H1 (cell line): ENCODE measurements at regions not wholly inside any gene's neighbourhood (a gene's known extent, or its start where the extent isn't known, plus 50 kb on each side); places are given as distances from the start of the nearest gene placed in this dataset.

Source experiments
- CTCF ChIA-PET: fragments of 300-600 bp; sonication (Branson Sonifier 250); formaldehyde crosslinking; loops from one replicate; lab custom pipeline; 2021; ENCODE audit not compliant: partially characterized antibody; lab: Charles Lee
- POLR2A ChIA-PET: fragments of 300-600 bp; sonication (Branson Sonifier 250); formaldehyde crosslinking; loops from one replicate; lab custom pipeline; 2021; ENCODE audit warnings: inconsistent platforms; ENCODE audit not compliant: partially characterized antibody; lab: Charles Lee
- DNase-seq, 2 experiments: peaks; one replicate each; pipeline versions ENCODE4 v3.0.0 to v3.0.0-alpha.2; 2010 to 2022; ENCODE audit warnings: low spot score in 2 of 2, low read depth in 1 of 2, mixed read lengths in 1 of 2
- FAIRE-seq: peaks from 2 replicates; lab custom pipeline; 2011; peaks lifted over from hg19 to GRCh38; lab: Jason Lieb, UNC
- H2AFZ ChIP-seq: 2 replicates; pipeline ENCODE4 v1.8.1; 2012; ENCODE audit warnings: low read length, inconsistent platforms
- H2AK5ac ChIP-seq: 2 replicates; pipeline ENCODE4 v1.6.1; 2013; ENCODE audit warnings: low read depth, low read length
- H2BK120ac ChIP-seq: replicated peaks from 2 replicates; pipeline ENCODE3; 2013; ENCODE audit warnings: low read depth, low read length, inconsistent platforms
- H2BK12ac ChIP-seq: 2 replicates; pipeline ENCODE4 v1.6.1; 2013; ENCODE audit warnings: low read depth, low read length
- H2BK15ac ChIP-seq: 2 replicates; pipeline ENCODE4 v1.6.1; 2013; ENCODE audit warnings: low read length
- H2BK20ac ChIP-seq: 2 replicates; pipeline ENCODE4 v1.6.1; 2013; ENCODE audit warnings: low read length
- H2BK5ac ChIP-seq: 2 replicates; pipeline ENCODE4 v1.6.1; 2013; ENCODE audit warnings: low read depth, low read length
- H3K14ac ChIP-seq: 2 replicates; pipeline ENCODE4 v1.6.1; 2013; ENCODE audit warnings: inconsistent platforms; ENCODE audit not compliant: insufficient read length
- H3K18ac ChIP-seq: 2 replicates; pipeline ENCODE4 v1.6.1; 2013; ENCODE audit warnings: low read length; ENCODE audit errors: extremely low read depth
- H3K23ac ChIP-seq: 2 replicates; pipeline ENCODE4 v1.6.1; 2013; ENCODE audit warnings: inconsistent platforms; ENCODE audit not compliant: insufficient read length
- H3K23me2 ChIP-seq: 2 replicates; pipeline ENCODE4 v1.6.1; 2013; ENCODE audit warnings: low read depth, low read length
- H3K27ac ChIP-seq: 2 replicates; pipeline ENCODE4 v1.6.1; 2011; ENCODE audit warnings: low read depth, low read length, inconsistent platforms
- H3K27me3 ChIP-seq, 4 experiments: replicated peaks in 1 of 4; 1 replicate in 1 of 4; 2 replicates in 3 of 4; pipeline versions ENCODE4 v1.6.1 to v1.8.1; 2011 to 2013; ENCODE audit warnings: low read length in 3 of 4, mild to moderate bottlenecking in 3 of 4, inconsistent platforms in 2 of 4, mixed read lengths in 2 of 4, moderate library complexity in 1 of 4; ENCODE audit not compliant: control insufficient read depth in 3 of 4, insufficient read depth in 3 of 4; ENCODE audit errors: extremely low read depth in 1 of 4
- H3K36me3 ChIP-seq, 4 experiments: 2 replicates each; pipeline versions ENCODE4 v1.6.1 to v1.8.1; 2011 to 2013; ENCODE audit warnings: mild to moderate bottlenecking in 4 of 4, low read length in 3 of 4, moderate library complexity in 2 of 4, control low read depth in 1 of 4, inconsistent platforms in 1 of 4; ENCODE audit not compliant: insufficient read depth in 4 of 4, control insufficient read depth in 2 of 4
- H3K4ac ChIP-seq: replicated peaks from 2 replicates; pipeline ENCODE3; 2013; ENCODE audit warnings: low read length, low read depth, mixed read lengths, inconsistent platforms; ENCODE audit not compliant: insufficient read length
- H3K4me1 ChIP-seq, 4 experiments: replicated peaks in 1 of 4; 1 replicate in 1 of 4; 2 replicates in 3 of 4; pipeline versions ENCODE4 v1.6.1 to v1.8.1; 2011 to 2013; ENCODE audit warnings: low read length in 3 of 4, inconsistent platforms in 2 of 4, mixed read lengths in 1 of 4; ENCODE audit not compliant: insufficient read depth in 4 of 4, control insufficient read depth in 3 of 4
- H3K4me2 ChIP-seq, 2 experiments: 2 replicates each; pipeline versions ENCODE4 v1.6.1 to v1.8.1; 2011 to 2013; ENCODE audit warnings: low read depth in 2 of 2, low read length in 2 of 2, control low read depth in 1 of 2, inconsistent platforms in 1 of 2, mild to moderate bottlenecking in 1 of 2; ENCODE audit not compliant: insufficient read depth in 1 of 2
- H3K4me3 ChIP-seq, 4 experiments: fragments of 200-600, 300-600 bp in 1 of 4; sonication (generic), shearing (Covaris generic), sonication (Bioruptor Twin) in 1 of 4; 2 replicates each; pipeline versions ENCODE4 v1.5.1 to v1.8.1; 2011 to 2016; ENCODE audit warnings: low read length in 4 of 4, low read depth in 3 of 4, control low read depth in 2 of 4, inconsistent platforms in 2 of 4, mild to moderate bottlenecking in 2 of 4, mixed read lengths in 1 of 4, moderate library complexity in 1 of 4; ENCODE audit not compliant: insufficient read depth in 2 of 4; ENCODE audit errors: extremely low read depth in 1 of 4
- H3K56ac ChIP-seq: replicated peaks from 2 replicates; pipeline ENCODE3; 2013; ENCODE audit warnings: low read depth, mild to moderate bottlenecking, mixed read lengths, low read length, inconsistent platforms; ENCODE audit not compliant: insufficient read length
- H3K79me1 ChIP-seq: 2 replicates; pipeline ENCODE4 v1.6.1; 2013; ENCODE audit warnings: low read depth, low read length, control low read depth
- H3K79me2 ChIP-seq, 2 experiments: 2 replicates each; pipeline versions ENCODE4 v1.6.1 to v1.8.1; 2012 to 2013; ENCODE audit warnings: low read length in 2 of 2, mild to moderate bottlenecking in 2 of 2, inconsistent platforms in 1 of 2; ENCODE audit not compliant: insufficient read depth in 2 of 2, control insufficient read depth in 1 of 2
- H3K9ac ChIP-seq, 4 experiments: replicated peaks in 1 of 4; 1 replicate in 1 of 4; 2 replicates in 3 of 4; pipeline versions ENCODE4 v1.6.1 to v1.8.1; 2011 to 2013; ENCODE audit warnings: low read depth in 3 of 4, low read length in 3 of 4, control low read depth in 2 of 4, mild to moderate bottlenecking in 2 of 4, moderate library complexity in 2 of 4, inconsistent platforms in 1 of 4; ENCODE audit errors: extremely low read depth in 1 of 4
- H3K9me3 ChIP-seq, 2 experiments: 2 replicates each; pipeline versions ENCODE4 v1.6.1 to v1.8.1; 2012 to 2013; ENCODE audit warnings: mild to moderate bottlenecking in 2 of 2, moderate library complexity in 2 of 2, control low read depth in 1 of 2, inconsistent platforms in 1 of 2, low read depth in 1 of 2, low read length in 1 of 2, mixed read lengths in 1 of 2; ENCODE audit not compliant: insufficient read depth in 2 of 2
- H4K20me1 ChIP-seq, 2 experiments: replicated peaks in 1 of 2; 2 replicates each; pipeline versions ENCODE3 to v1.8.1; 2011 to 2013; ENCODE audit warnings: inconsistent platforms in 2 of 2, low read length in 2 of 2, mild to moderate bottlenecking in 1 of 2; ENCODE audit not compliant: insufficient read depth in 2 of 2, control insufficient read depth in 1 of 2
- H4K5ac ChIP-seq: 2 replicates; pipeline ENCODE4 v1.6.1; 2013; ENCODE audit warnings: low read length, low read depth, mixed read lengths, inconsistent platforms; ENCODE audit not compliant: insufficient read length
- H4K8ac ChIP-seq: 2 replicates; pipeline ENCODE4 v1.8.0; 2013; ENCODE audit warnings: mild to moderate bottlenecking, moderate library complexity, low read length, inconsistent platforms; ENCODE audit not compliant: insufficient read depth; ENCODE audit errors: extremely low read depth
- H4K91ac ChIP-seq: replicated peaks from 2 replicates; pipeline ENCODE3; 2013; ENCODE audit warnings: low read length, mixed read lengths, inconsistent platforms; ENCODE audit not compliant: insufficient read length
- BACH1 ChIP-seq: IDR thresholded peaks from 2 replicates; pipeline ENCODE4 v1.6.1; 2012; ENCODE audit warnings: low read length, improper control_type of control experiment
- GABPA ChIP-seq: IDR thresholded peaks from 2 replicates; pipeline ENCODE4 v1.6.1; 2011; ENCODE audit warnings: mild to moderate bottlenecking, low read length, moderate library complexity, borderline replicate concordance; ENCODE audit not compliant: insufficient read depth
- GTF2F1 ChIP-seq: IDR thresholded peaks from 2 replicates; pipeline ENCODE4 v1.6.1; 2012; ENCODE audit warnings: low read depth, low read length, improper control_type of control experiment, borderline replicate concordance
- MAFK ChIP-seq: IDR thresholded peaks from 2 replicates; pipeline ENCODE4 v1.6.1; 2012; ENCODE audit warnings: low read depth, mild to moderate bottlenecking, improper control_type of control experiment, low read length
- NRF1 ChIP-seq: IDR thresholded peaks from 2 replicates; pipeline ENCODE4 v1.6.1; 2011; ENCODE audit warnings: mild to moderate bottlenecking, low read depth, low read length, improper control_type of control experiment
- RBBP5 ChIP-seq: IDR thresholded peaks from 2 replicates; pipeline ENCODE4 v1.7.1; 2012; ENCODE audit warnings: low read depth, mild to moderate bottlenecking, inconsistent platforms, low read length, moderate library complexity, borderline replicate concordance
- RFX5 ChIP-seq: IDR thresholded peaks from 2 replicates; pipeline ENCODE4 v1.6.1; 2011; ENCODE audit warnings: low read depth, low read length, improper control_type of control experiment, borderline replicate concordance
- WGBS, 2 experiments: shearing (Covaris generic) in 1 of 2; methylation state at CpG; one replicate each; pipeline versions ENCODE4 v1.1.6 to v1.1.7; 2013 to 2015; ENCODE audit warnings: low lambda C conversion rate in 2 of 2, mixed read lengths in 2 of 2, inconsistent platforms in 1 of 2, low coverage in 1 of 2, missing lambda C conversion rate in 1 of 2; ENCODE audit not compliant: insufficient replicate concordance in 2 of 2, insufficient coverage in 1 of 2, insufficient read length in 1 of 2; ENCODE audit errors: extremely low coverage in 1 of 2, missing lambda C conversion rate in 1 of 2; 5-methylcytosine and 5-hydroxymethylcytosine counted together
- TF ChIP-seq, protein P1 (sequence below), 3 experiments: IDR thresholded peaks; 1 replicate in 2 of 3; 2 replicates in 1 of 3; pipeline versions ENCODE4 v1.5.1 to v1.6.1; 2011; ENCODE audit warnings: low read length in 3 of 3, mild to moderate bottlenecking in 3 of 3, inconsistent platforms in 2 of 3, low read depth in 1 of 3, moderate library complexity in 1 of 3; ENCODE audit not compliant: insufficient read depth in 1 of 3; ENCODE audit errors: control extremely low read depth in 1 of 3

DNA sequence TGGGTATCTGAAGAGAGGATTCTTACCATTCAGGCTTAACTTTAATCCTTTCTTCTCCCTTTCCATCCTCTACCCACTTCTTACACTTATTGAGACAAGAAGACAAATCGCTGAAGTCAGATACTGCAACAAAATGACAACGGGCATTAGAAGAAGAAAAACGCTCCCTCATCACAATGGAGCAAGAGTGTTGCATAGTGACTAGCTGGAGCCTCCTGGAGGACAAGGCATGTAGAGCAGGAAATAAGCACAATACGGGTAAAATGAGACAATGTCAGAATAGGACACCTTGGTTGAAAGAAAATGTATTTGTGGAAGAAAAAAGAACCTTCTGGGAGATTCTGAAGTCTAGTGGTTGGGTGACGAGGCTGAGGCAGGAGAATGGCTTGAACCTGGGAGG lies 501.0 kb downstream of the RERGL start:
- H3K4me3 ChIP-seq, result no peak overlapping the region
- 48% methylated on average over 5 of the region's 5 CpGs; no CpG with 5 or more reads in 1 of the 2 experiments for WGBS, 2 experiments
- no peaks in the 10 kb centered on the region for H3K79me1 ChIP-seq
- H2BK20ac ChIP-seq, result no peak overlapping the region
- CTCF ChIA-PET, result interaction anchor here (0.6 to 2.7 kb wide), 14 partner anchors 10 to 649 kb away, joined by 3 to 15 read pairs (median 4); no protein-coding TSS in a partner anchor
- FAIRE-seq (peak; percentile 86), DNase-seq (peak in 1 of 2 experiments; percentile 2)
- no peaks in the 10 kb centered on the region for H3K79me2 ChIP-seq
- H4K91ac ChIP-seq, result no peak overlapping the region
- H3K4me1 ChIP-seq, result no peaks in the 10 kb centered on the region
- no peak overlapping the region for H3K27ac ChIP-seq
- H2BK12ac ChIP-seq, result no peak overlapping the region
- H3K36me3 ChIP-seq, result no peaks in the 10 kb centered on the region
- no peaks in the 10 kb centered on the region for H4K20me1 ChIP-seq
- H3K9me3 ChIP-seq, result no peaks in the 10 kb centered on the region
- H2BK120ac ChIP-seq, result no peak overlapping the region
- H3K18ac ChIP-seq, result no peak overlapping the region
- H2AFZ ChIP-seq, result peak overlapping the region; percentile 90
- no peak overlapping the region for H2BK5ac ChIP-seq
- no peaks in the 10 kb centered on the region for H3K27me3 ChIP-seq
- no peak overlapping the region for H3K4ac ChIP-seq
- POLR2A ChIA-PET, result no interaction called here
- no peak overlapping the region for H2AK5ac ChIP-seq
- no peak overlapping the region for H3K9ac ChIP-seq
- no peak overlapping the region for H4K5ac ChIP-seq
- no peak overlapping the region for H3K23ac ChIP-seq
- H3K4me2 ChIP-seq, result no peak overlapping the region
- no peak overlapping the region for H2BK15ac ChIP-seq
- no peak overlapping the region for H3K56ac ChIP-seq
- no peak overlapping the region for H3K14ac ChIP-seq
- no peak overlapping the region for H4K8ac ChIP-seq
- H3K23me2 ChIP-seq, result no peaks in the 10 kb centered on the region
- TF ChIP-seq GABPA (no peak), RFX5 (no peak), MAFK (peak; percentile 97), NRF1 (no peak), GTF2F1 (no peak), RBBP5 (no peak), BACH1 (peak; percentile 76)
- TF ChIP-seq, protein P1, sequence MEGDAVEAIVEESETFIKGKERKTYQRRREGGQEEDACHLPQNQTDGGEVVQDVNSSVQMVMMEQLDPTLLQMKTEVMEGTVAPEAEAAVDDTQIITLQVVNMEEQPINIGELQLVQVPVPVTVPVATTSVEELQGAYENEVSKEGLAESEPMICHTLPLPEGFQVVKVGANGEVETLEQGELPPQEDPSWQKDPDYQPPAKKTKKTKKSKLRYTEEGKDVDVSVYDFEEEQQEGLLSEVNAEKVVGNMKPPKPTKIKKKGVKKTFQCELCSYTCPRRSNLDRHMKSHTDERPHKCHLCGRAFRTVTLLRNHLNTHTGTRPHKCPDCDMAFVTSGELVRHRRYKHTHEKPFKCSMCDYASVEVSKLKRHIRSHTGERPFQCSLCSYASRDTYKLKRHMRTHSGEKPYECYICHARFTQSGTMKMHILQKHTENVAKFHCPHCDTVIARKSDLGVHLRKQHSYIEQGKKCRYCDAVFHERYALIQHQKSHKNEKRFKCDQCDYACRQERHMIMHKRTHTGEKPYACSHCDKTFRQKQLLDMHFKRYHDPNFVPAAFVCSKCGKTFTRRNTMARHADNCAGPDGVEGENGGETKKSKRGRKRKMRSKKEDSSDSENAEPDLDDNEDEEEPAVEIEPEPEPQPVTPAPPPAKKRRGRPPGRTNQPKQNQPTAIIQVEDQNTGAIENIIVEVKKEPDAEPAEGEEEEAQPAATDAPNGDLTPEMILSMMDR (IDR thresholded peaks at IDR 0.05; ENCODE audit: control extremely low read depth in 1 of 3, insufficient read depth in 1 of 3, low read depth in 1 of 3, low read length in 3 of 3), result peak in 2 of 3 experiments; percentile 67 to 80; a peak in 3 of 4 replicates
